HEK293 (cell line): ENCODE measurements at regions not wholly inside any gene's neighbourhood (a gene's known extent, or its start where the extent isn't known, plus 50 kb on each side); places are given as distances from the start of the nearest gene placed in this dataset.

Experiments
- CTCF ChIA-PET: fragments of 350-600 bp; formaldehyde crosslinking; extraction: SDS; loops from one replicate; lab custom pipeline; 2021; ENCODE audit warnings: antibody characterized with exemption; lab: Yijun Ruan, JAX
- POLR2A ChIA-PET: fragments of 300-600 bp; formaldehyde crosslinking; extraction: SDS; loops from one replicate; lab custom pipeline; 2020; ENCODE audit warnings: antibody characterized with exemption, inconsistent platforms; lab: Yijun Ruan, JAX
- H3K27ac ChIP-seq: fragments of 200-500 bp; sonication (Bioruptor generic); 2 replicates; pipeline ENCODE4 v1.5.1; 2014; ENCODE audit warnings: low read depth, low read length, control low read depth, inconsistent platforms; ENCODE audit errors: extremely low read depth
- H3K36me3 ChIP-seq, 2 experiments: fragments of 200-500 bp in 1 of 2; sonication (Bioruptor generic) in 1 of 2; 1 replicate in 1 of 2; 2 replicates in 1 of 2; pipeline ENCODE4 v1.5.1; 2014 to 2017; ENCODE audit warnings: inconsistent platforms in 2 of 2, low read length in 2 of 2; ENCODE audit not compliant: control insufficient read depth in 2 of 2, insufficient read depth in 1 of 2
- H3K4me1 ChIP-seq: fragments of 200-500 bp; sonication (Bioruptor generic); 2 replicates; pipeline ENCODE4 v1.5.1; 2014; ENCODE audit warnings: mild to moderate bottlenecking, low read length, inconsistent platforms; ENCODE audit not compliant: control insufficient read depth, insufficient read depth
- H3K4me3 ChIP-seq: 2 replicates; pipeline ENCODE4 v1.5.1; 2011; ENCODE audit warnings: low read depth, mild to moderate bottlenecking, control low read depth, low read length, moderate library complexity
- H3K9me3 ChIP-seq: fragments of 200-500 bp; sonication (Bioruptor generic); 2 replicates; pipeline ENCODE4 v1.5.1; 2014; ENCODE audit warnings: low read depth, low read length, inconsistent platforms; ENCODE audit not compliant: control insufficient read depth, insufficient read depth
- BCL11A ChIP-seq: fragments of 450-650 bp; formaldehyde crosslinking; IDR thresholded peaks from 2 replicates; pipeline ENCODE4 v1.5.1; 2016; ENCODE audit warnings: low read depth, missing biosample characterization, missing genetic modification characterization
- WT1 ChIP-seq: fragments of 450-650 bp; formaldehyde crosslinking; IDR thresholded peaks from 2 replicates; pipeline ENCODE4 v1.5.1; 2016; ENCODE audit warnings: missing biosample characterization, missing genetic modification characterization
- ZBTB11 ChIP-seq: fragments of 450-650 bp; formaldehyde crosslinking; conservative IDR thresholded peaks from 2 replicates; pipeline ENCODE4 v1.5.1; 2016; ENCODE audit warnings: low read depth, missing biosample characterization, missing genetic modification characterization
- ZNF223 ChIP-seq: fragments of 450-650 bp; formaldehyde crosslinking; IDR thresholded peaks from 2 replicates; pipeline ENCODE4 v1.5.1; 2016; ENCODE audit warnings: missing biosample characterization, missing genetic modification characterization
- ZNF391 ChIP-seq: fragments of 450-650 bp; formaldehyde crosslinking; IDR thresholded peaks from 2 replicates; pipeline ENCODE4 v1.5.1; 2016; ENCODE audit warnings: low read depth, missing biosample characterization, missing genetic modification characterization, borderline replicate concordance
- ZNF398 ChIP-seq: fragments of 450-650 bp; formaldehyde crosslinking; IDR thresholded peaks from 2 replicates; pipeline ENCODE4 v1.5.1; 2017; ENCODE audit warnings: missing biosample characterization, missing genetic modification characterization
- ZNF658 ChIP-seq: fragments of 450-650 bp; formaldehyde crosslinking; IDR thresholded peaks from 2 replicates; pipeline ENCODE4; 2016; ENCODE audit warnings: missing biosample characterization, missing genetic modification characterization
- ZNF791 ChIP-seq: fragments of 450-650 bp; formaldehyde crosslinking; IDR thresholded peaks from 2 replicates; pipeline ENCODE4 v1.5.1; 2016; ENCODE audit warnings: missing biosample characterization, missing genetic modification characterization
- ZNF792 ChIP-seq: fragments of 450-650 bp; formaldehyde crosslinking; IDR thresholded peaks from 2 replicates; pipeline ENCODE4 v1.5.1; 2016; ENCODE audit warnings: missing biosample characterization, missing genetic modification characterization
- TF ChIP-seq, protein P1 (sequence below): fragments of 450-650 bp; formaldehyde crosslinking; conservative IDR thresholded peaks from 2 replicates; pipeline ENCODE4 v1.5.1; 2016; ENCODE audit warnings: low read depth, missing biosample characterization, missing genetic modification characterization
- TF ChIP-seq, protein P2 (sequence below): fragments of 450-650 bp; formaldehyde crosslinking; IDR thresholded peaks from 2 replicates; pipeline ENCODE4 v1.5.1; 2016; ENCODE audit warnings: missing biosample characterization, missing genetic modification characterization, borderline replicate concordance

- no peak overlapping the region for H3K27ac ChIP-seq
- TF ChIP-seq, protein P1, sequence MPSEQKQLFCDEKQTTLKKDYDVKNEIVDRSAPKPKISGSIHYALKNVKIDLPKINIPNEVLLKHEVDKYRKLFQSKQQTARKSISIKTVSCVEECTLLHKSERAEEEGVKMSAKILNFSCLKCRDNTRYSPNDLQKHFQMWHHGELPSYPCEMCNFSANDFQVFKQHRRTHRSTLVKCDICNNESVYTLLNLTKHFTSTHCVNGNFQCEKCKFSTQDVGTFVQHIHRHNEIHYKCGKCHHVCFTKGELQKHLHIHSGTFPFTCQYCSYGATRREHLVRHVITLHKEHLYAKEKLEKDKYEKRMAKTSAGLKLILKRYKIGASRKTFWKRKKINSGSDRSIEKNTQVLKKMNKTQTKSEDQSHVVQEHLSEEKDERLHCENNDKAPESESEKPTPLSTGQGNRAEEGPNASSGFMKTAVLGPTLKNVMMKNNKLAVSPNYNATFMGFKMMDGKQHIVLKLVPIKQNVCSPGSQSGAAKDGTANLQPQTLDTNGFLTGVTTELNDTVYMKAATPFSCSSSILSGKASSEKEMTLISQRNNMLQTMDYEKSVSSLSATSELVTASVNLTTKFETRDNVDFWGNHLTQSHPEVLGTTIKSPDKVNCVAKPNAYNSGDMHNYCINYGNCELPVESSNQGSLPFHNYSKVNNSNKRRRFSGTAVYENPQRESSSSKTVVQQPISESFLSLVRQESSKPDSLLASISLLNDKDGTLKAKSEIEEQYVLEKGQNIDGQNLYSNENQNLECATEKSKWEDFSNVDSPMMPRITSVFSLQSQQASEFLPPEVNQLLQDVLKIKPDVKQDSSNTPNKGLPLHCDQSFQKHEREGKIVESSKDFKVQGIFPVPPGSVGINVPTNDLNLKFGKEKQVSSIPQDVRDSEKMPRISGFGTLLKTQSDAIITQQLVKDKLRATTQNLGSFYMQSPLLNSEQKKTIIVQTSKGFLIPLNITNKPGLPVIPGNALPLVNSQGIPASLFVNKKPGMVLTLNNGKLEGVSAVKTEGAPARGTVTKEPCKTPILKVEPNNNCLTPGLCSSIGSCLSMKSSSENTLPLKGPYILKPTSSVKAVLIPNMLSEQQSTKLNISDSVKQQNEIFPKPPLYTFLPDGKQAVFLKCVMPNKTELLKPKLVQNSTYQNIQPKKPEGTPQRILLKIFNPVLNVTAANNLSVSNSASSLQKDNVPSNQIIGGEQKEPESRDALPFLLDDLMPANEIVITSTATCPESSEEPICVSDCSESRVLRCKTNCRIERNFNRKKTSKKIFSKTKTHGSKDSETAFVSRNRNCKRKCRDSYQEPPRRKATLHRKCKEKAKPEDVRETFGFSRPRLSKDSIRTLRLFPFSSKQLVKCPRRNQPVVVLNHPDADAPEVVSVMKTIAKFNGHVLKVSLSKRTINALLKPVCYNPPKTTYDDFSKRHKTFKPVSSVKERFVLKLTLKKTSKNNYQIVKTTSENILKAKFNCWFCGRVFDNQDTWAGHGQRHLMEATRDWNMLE (tag by site-specific recombination), result no peak
- TF ChIP-seq ZNF398 (tag by site-specific recombination), result no peak
- TF ChIP-seq ZNF792 (tag by site-specific recombination), result no peak
- no peak for TF ChIP-seq WT1
- no peak for TF ChIP-seq ZNF223 (tag by site-specific recombination)
- no peak for TF ChIP-seq ZNF658 (tag by site-specific recombination)
- no peak for TF ChIP-seq ZNF791
- TF ChIP-seq ZBTB11 (tag by site-specific recombination), result no peak
- TF ChIP-seq ZNF391 (tag by site-specific recombination), result no peak
- TF ChIP-seq, protein P2, sequence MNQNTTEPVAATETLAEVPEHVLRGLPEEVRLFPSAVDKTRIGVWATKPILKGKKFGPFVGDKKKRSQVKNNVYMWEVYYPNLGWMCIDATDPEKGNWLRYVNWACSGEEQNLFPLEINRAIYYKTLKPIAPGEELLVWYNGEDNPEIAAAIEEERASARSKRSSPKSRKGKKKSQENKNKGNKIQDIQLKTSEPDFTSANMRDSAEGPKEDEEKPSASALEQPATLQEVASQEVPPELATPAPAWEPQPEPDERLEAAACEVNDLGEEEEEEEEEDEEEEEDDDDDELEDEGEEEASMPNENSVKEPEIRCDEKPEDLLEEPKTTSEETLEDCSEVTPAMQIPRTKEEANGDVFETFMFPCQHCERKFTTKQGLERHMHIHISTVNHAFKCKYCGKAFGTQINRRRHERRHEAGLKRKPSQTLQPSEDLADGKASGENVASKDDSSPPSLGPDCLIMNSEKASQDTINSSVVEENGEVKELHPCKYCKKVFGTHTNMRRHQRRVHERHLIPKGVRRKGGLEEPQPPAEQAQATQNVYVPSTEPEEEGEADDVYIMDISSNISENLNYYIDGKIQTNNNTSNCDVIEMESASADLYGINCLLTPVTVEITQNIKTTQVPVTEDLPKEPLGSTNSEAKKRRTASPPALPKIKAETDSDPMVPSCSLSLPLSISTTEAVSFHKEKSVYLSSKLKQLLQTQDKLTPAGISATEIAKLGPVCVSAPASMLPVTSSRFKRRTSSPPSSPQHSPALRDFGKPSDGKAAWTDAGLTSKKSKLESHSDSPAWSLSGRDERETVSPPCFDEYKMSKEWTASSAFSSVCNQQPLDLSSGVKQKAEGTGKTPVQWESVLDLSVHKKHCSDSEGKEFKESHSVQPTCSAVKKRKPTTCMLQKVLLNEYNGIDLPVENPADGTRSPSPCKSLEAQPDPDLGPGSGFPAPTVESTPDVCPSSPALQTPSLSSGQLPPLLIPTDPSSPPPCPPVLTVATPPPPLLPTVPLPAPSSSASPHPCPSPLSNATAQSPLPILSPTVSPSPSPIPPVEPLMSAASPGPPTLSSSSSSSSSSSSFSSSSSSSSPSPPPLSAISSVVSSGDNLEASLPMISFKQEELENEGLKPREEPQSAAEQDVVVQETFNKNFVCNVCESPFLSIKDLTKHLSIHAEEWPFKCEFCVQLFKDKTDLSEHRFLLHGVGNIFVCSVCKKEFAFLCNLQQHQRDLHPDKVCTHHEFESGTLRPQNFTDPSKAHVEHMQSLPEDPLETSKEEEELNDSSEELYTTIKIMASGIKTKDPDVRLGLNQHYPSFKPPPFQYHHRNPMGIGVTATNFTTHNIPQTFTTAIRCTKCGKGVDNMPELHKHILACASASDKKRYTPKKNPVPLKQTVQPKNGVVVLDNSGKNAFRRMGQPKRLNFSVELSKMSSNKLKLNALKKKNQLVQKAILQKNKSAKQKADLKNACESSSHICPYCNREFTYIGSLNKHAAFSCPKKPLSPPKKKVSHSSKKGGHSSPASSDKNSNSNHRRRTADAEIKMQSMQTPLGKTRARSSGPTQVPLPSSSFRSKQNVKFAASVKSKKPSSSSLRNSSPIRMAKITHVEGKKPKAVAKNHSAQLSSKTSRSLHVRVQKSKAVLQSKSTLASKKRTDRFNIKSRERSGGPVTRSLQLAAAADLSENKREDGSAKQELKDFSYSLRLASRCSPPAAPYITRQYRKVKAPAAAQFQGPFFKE (tag by site-specific recombination), result no peak
- TF ChIP-seq BCL11A, result no peak
- TF ChIP-seq, all 188 proteins: peak for 0
- POLR2A ChIA-PET, result no interaction called here
- CTCF ChIA-PET, result no interaction called here
- no peaks in the 10 kb centered on the region for H3K4me1 ChIP-seq
- H3K9me3 ChIP-seq, result no peaks in the 10 kb centered on the region
- H3K4me3 ChIP-seq, result no peak overlapping the region
- H3K36me3 ChIP-seq, result no peaks in the 10 kb centered on the region
Observed at GRCh38 chr7:23942032-23942431, 232.0 kb downstream of the STK31 start.
